Caco-2 (cell line): ENCODE measurements at regions not wholly inside any gene's neighbourhood (a gene's known extent, or its start where the extent isn't known, plus 50 kb on each side); places are given as distances from the start of the nearest gene placed in this dataset.

Source experiments
- BruUV-seq: library from RNA; stranded (reverse); fragments of 400-500 nt; replicated peaks from 2 replicates; lab custom pipeline; 2021; lab: Mats Ljungman, UMichigan
- CTCF ChIA-PET: fragments of 300-600 bp; sonication (Branson Sonifier 250); formaldehyde crosslinking; loops from one replicate; lab custom pipeline; 2022; ENCODE audit warnings: antibody characterized with exemption; lab: Charles Lee
- POLR2A ChIA-PET: fragments of 300-600 bp; sonication (Branson Sonifier 250); formaldehyde crosslinking; loops from one replicate; lab custom pipeline; 2022; ENCODE audit warnings: antibody characterized with exemption; lab: Charles Lee
- DNase-seq, 2 experiments: peaks; one replicate each; pipeline versions ENCODE4 v3.0.0 to v3.0.0-alpha.2; 2020 to 2022
- H3K27me3 ChIP-seq: replicated peaks from 2 replicates; pipeline ENCODE4 v1.6.0; 2011; ENCODE audit warnings: low read length; ENCODE audit not compliant: control insufficient read depth, insufficient read depth
- H3K36me3 ChIP-seq: 2 replicates; pipeline ENCODE4 v1.5.1; 2011; ENCODE audit warnings: low read length; ENCODE audit not compliant: control insufficient read depth, insufficient read depth
- H3K4me1 ChIP-seq: fragments of 250-450 bp; sonication (Bioruptor Pico); 2 replicates; pipeline ENCODE4 v1.5.1; 2020; ENCODE audit warnings: mild to moderate bottlenecking
- H3K4me3 ChIP-seq: 2 replicates; pipeline ENCODE4 v1.5.1; 2011; ENCODE audit warnings: low read depth, mild to moderate bottlenecking, control low read depth, low read length
- H3K9me3 ChIP-seq: fragments of 250-450 bp; sonication (Bioruptor Pico); 2 replicates; pipeline ENCODE4 v1.5.1; 2020; ENCODE audit warnings: mild to moderate bottlenecking, moderate library complexity
- H3K27ac Mint-ChIP-seq: one replicate; pipeline ENCODE4 v1.8.0; 2022; ENCODE audit warnings: mixed read lengths; ENCODE audit not compliant: unreplicated experiment
- H3K27me3 Mint-ChIP-seq: one replicate; pipeline ENCODE4 v1.8.0; 2022; ENCODE audit warnings: mixed read lengths; ENCODE audit not compliant: insufficient read depth, unreplicated experiment
- H3K36me3 Mint-ChIP-seq: one replicate; pipeline ENCODE4 v1.8.0; 2022; ENCODE audit warnings: mild to moderate bottlenecking, mixed read lengths; ENCODE audit not compliant: insufficient read depth, unreplicated experiment
- H3K4me1 Mint-ChIP-seq: one replicate; pipeline ENCODE4 v1.8.0; 2022; ENCODE audit warnings: low read depth, mixed read lengths; ENCODE audit not compliant: unreplicated experiment
- H3K4me3 Mint-ChIP-seq: one replicate; pipeline ENCODE4 v1.8.0; 2022; ENCODE audit warnings: mild to moderate bottlenecking, moderate library complexity, mixed read lengths; ENCODE audit not compliant: unreplicated experiment
- H3K9me3 Mint-ChIP-seq: one replicate; pipeline ENCODE4 v1.8.0; 2022; ENCODE audit warnings: mixed read lengths; ENCODE audit not compliant: unreplicated experiment
- CTCF ChIP-seq, 2 experiments: fragments of 200-600 bp in 1 of 2; IDR thresholded peaks; 1 replicate in 1 of 2; 2 replicates in 1 of 2; pipeline versions ENCODE4 v1.5.1 to v1.8.0; 2011 to 2022; ENCODE audit warnings: antibody characterized with exemption in 1 of 2, control low read depth in 1 of 2, inconsistent platforms in 1 of 2, low read depth in 1 of 2, low read length in 1 of 2, mild to moderate bottlenecking in 1 of 2, moderate library complexity in 1 of 2; ENCODE audit not compliant: insufficient read depth in 1 of 2, severe bottlenecking in 1 of 2, unreplicated experiment in 1 of 2
- intact Hi-C: fragments of 100-400 bp; cut with micrococcal nuclease; formaldehyde crosslinking; loops from one replicate; pipeline ENCODE4 v1.10.0; 2022; ENCODE audit not compliant: unreplicated experiment

DNA sequence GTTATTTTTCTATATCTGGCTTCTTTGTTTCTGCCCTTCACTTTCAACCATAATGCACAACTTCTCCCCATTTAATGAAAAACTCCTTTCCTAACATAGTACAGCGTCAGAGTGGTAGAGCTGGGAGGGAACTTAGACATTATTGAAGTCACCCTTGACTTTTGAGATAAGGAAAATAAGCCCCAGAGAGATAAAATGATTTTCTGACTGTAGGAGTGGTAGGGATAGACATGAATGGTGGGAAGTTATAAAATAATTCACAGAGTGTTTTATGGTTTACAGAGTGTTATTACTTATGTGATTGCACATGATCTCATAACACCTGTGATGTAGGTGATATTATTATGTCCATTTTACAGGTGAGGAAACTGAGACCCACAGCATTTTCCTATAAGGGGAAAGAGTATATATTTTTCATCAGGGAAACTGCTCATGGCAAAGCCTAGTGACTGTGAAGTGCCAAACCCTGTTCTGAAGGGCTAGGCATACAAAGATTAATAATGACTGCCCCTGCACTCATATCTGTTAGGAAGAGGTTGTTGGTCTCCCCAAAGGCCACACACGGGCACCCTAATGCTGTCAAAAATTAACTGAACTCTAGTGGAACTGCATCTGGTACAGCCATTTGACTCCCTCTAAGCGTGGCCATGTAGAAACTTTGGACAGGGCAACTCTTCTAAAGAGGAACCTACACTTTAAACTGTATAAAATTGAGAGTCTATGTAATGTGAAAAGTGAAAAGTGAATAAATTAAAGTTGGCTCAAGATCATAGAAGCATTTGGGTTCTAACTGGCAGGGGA, 61.1 kb upstream of the PICALM start:
- Histone ChIP-seq H3K4me3 (no peak overlapping the region), H3K36me3 (no peaks in the 10 kb centered on the region), H3K27me3 (no peaks in the 10 kb centered on the region), H3K9me3 (no peaks in the 10 kb centered on the region), H3K4me1 (peaks cover 78% of the 10 kb centered on the region)
- CTCF ChIA-PET: no interaction called here
- Mint-ChIP-seq H3K4me1 (peaks cover 43% of the 10 kb centered on the region), H3K27ac (no peak overlapping the region), H3K27me3 (no peaks in the 10 kb centered on the region), H3K9me3 (no peaks in the 10 kb centered on the region), H3K36me3 (peaks cover 3% of the 10 kb centered on the region), H3K4me3 (no peak overlapping the region)
- BruUV-seq: no TSS peak
- TF ChIP-seq CTCF (IDR thresholded peaks at IDR 0.05; ENCODE audit: insufficient read depth in 1 of 2, low read depth in 1 of 2, low read length in 1 of 2, severe bottlenecking in 1 of 2, unreplicated experiment in 1 of 2): no peak
- intact Hi-C loops: loop anchor here (10.0 kb wide), 2 partner anchors 275 to 345 kb away; partner anchors contain the start of gene CCDC83
- DNase-seq: no peak
- POLR2A ChIA-PET: interaction anchor here (0.6 kb wide), 1 partner anchor 94 kb away, joined by 14 read pairs; no protein-coding TSS in a partner anchor

DNA sequence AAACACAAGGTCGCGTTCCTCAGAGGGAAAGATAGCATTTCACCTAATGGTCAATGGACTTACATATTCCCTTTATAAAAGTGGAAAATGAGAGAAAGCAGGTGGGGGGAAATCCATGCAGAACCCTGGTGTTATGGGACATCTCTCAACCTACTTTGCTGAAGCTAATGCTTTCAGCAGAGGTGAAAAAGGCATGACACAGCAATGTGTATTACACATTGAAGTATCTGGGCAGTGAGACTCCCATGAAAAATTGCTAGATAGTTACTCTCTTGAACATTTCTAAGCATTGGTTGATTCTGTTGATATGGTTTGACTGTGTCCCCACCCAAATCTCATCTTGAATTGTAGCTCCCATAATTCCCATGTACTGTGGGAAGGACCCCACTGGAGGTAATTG, 60.0 kb upstream of the PICALM start:
- no TSS peak for BruUV-seq
- POLR2A ChIA-PET: no interaction called here
- Histone ChIP-seq H3K4me1 (peaks cover 80% of the 10 kb centered on the region), H3K27me3 (no peaks in the 10 kb centered on the region), H3K9me3 (no peaks in the 10 kb centered on the region), H3K4me3 (no peak overlapping the region), H3K36me3 (no peaks in the 10 kb centered on the region)
- CTCF ChIA-PET: no interaction called here
- DNase-seq: no peak
- Mint-ChIP-seq H3K9me3 (no peaks in the 10 kb centered on the region), H3K36me3 (no peaks in the 10 kb centered on the region), H3K27ac (no peak overlapping the region), H3K4me1 (peaks cover 47% of the 10 kb centered on the region), H3K27me3 (no peaks in the 10 kb centered on the region), H3K4me3 (no peak overlapping the region)
- intact Hi-C loops: loop anchor here (10.0 kb wide), 1 partner anchor 344 kb away; no protein-coding TSS in a partner anchor
- TF ChIP-seq CTCF (IDR thresholded peaks at IDR 0.05; ENCODE audit: insufficient read depth in 1 of 2, low read depth in 1 of 2, low read length in 1 of 2, severe bottlenecking in 1 of 2, unreplicated experiment in 1 of 2): no peak

GRCh38 chr11:86126862-86127261, 58.0 kb upstream of the PICALM start:
- Histone ChIP-seq H3K27me3 (no peaks in the 10 kb centered on the region), H3K36me3 (no peaks in the 10 kb centered on the region), H3K9me3 (no peaks in the 10 kb centered on the region), H3K4me1 (peaks cover 85% of the 10 kb centered on the region), H3K4me3 (no peak overlapping the region)
- no peak for TF ChIP-seq CTCF (IDR thresholded peaks at IDR 0.05; ENCODE audit: insufficient read depth in 1 of 2, low read depth in 1 of 2, low read length in 1 of 2, severe bottlenecking in 1 of 2, unreplicated experiment in 1 of 2)
- intact Hi-C loops: loop anchor here (10.0 kb wide), 1 partner anchor 342 kb away; no protein-coding TSS in a partner anchor
- Mint-ChIP-seq H3K36me3 (no peaks in the 10 kb centered on the region), H3K27me3 (no peaks in the 10 kb centered on the region), H3K4me3 (peak overlapping the region; percentile 41), H3K4me1 (peaks cover 55% of the 10 kb centered on the region), H3K9me3 (no peaks in the 10 kb centered on the region), H3K27ac (peak overlapping the region; percentile 66)
- ChIA-PET POLR2A (no interaction called here), CTCF (no interaction called here)
- peak in 1 of 2 experiments; percentile 50 for DNase-seq
- BruUV-seq: no TSS peak
